Loucy (cell line): ENCODE measurements at regions not wholly inside any gene's neighbourhood (a gene's known extent, or its start where the extent isn't known, plus 50 kb on each side); places are given as distances from the start of the nearest gene placed in this dataset.

Experiments
- H2AFZ ChIP-seq: fragments of 200-600 bp; sonication (generic); 2 replicates; pipeline ENCODE4 v1.6.0; 2016; ENCODE audit warnings: antibody characterized with exemption, mild to moderate bottlenecking, low read length, moderate library complexity
- H3F3A ChIP-seq: fragments of 200-600 bp; 2 replicates; pipeline ENCODE4 v1.6.0; 2016; ENCODE audit warnings: antibody characterized with exemption, low read depth, mild to moderate bottlenecking
- H3K27me3 ChIP-seq: fragments of 200-600 bp; sonication (generic); 2 replicates; pipeline ENCODE4 v1.6.1; 2014; ENCODE audit warnings: low read length, mild to moderate bottlenecking; ENCODE audit not compliant: insufficient read depth, poor library complexity, severe bottlenecking
- H3K36me3 ChIP-seq: fragments of 200-600 bp; sonication (generic); 2 replicates; pipeline ENCODE4 v1.6.1; 2016; ENCODE audit warnings: low read length; ENCODE audit not compliant: insufficient read depth
- H3K4me1 ChIP-seq: fragments of 200-600 bp; sonication (generic); 2 replicates; pipeline ENCODE4 v1.5.1; 2014; ENCODE audit warnings: low read length, mild to moderate bottlenecking; ENCODE audit not compliant: insufficient read depth, poor library complexity, severe bottlenecking
- H3K4me2 ChIP-seq: fragments of 200-600 bp; sonication (generic); 2 replicates; pipeline ENCODE4 v1.6.0; 2014; ENCODE audit warnings: antibody characterized with exemption, low read length, low read depth, mild to moderate bottlenecking; ENCODE audit not compliant: poor library complexity, severe bottlenecking
- H3K4me3 ChIP-seq: fragments of 200-600 bp; sonication (generic); 2 replicates; pipeline ENCODE4 v1.5.1; 2014; ENCODE audit warnings: low read length, mild to moderate bottlenecking, mixed read lengths; ENCODE audit not compliant: poor library complexity, severe bottlenecking
- H3K79me2 ChIP-seq: fragments of 200-600 bp; sonication (generic); 2 replicates; pipeline ENCODE4 v1.6.1; 2014; ENCODE audit warnings: low read length; ENCODE audit not compliant: insufficient read depth
- H3K9ac ChIP-seq: fragments of 200-600 bp; sonication (generic); 2 replicates; pipeline ENCODE4 v1.6.0; 2014; ENCODE audit warnings: mild to moderate bottlenecking, low read depth, low read length, moderate library complexity; ENCODE audit not compliant: poor library complexity, severe bottlenecking
- H3K9me2 ChIP-seq: fragments of 200-600 bp; sonication (generic); replicated peaks from 2 replicates; pipeline ENCODE4 v1.6.1; 2016; ENCODE audit warnings: low read depth, low read length, mixed read lengths
- H3K9me3 ChIP-seq: fragments of 200-600 bp; sonication (generic); 2 replicates; pipeline ENCODE4 v1.6.1; 2014; ENCODE audit warnings: mild to moderate bottlenecking, antibody characterized with exemption, low read length, low read depth; ENCODE audit not compliant: insufficient read depth
- H4K20me1 ChIP-seq: fragments of 200-600 bp; sonication (generic); 2 replicates; pipeline ENCODE4 v1.6.0; 2014; ENCODE audit warnings: antibody characterized with exemption, low read length, mild to moderate bottlenecking; ENCODE audit not compliant: insufficient read depth, poor library complexity, severe bottlenecking
- CTCF ChIP-seq: fragments of 200-600 bp; sonication (generic); conservative IDR thresholded peaks from 2 replicates; pipeline ENCODE4 v1.5.1; 2014; ENCODE audit warnings: mild to moderate bottlenecking, antibody characterized with exemption, low read length
- EZH2phosphoT487 ChIP-seq: fragments of 200-600 bp; IDR thresholded peaks from 2 replicates; pipeline ENCODE4 v1.6.1; 2018; ENCODE audit warnings: antibody characterized with exemption, mild to moderate bottlenecking, moderate library complexity, borderline replicate concordance

- TF ChIP-seq EZH2phosphoT487 (no peak), CTCF (no peak)
- no peaks in the 10 kb centered on the region for H3K9me2 ChIP-seq
- H3K4me1 ChIP-seq: no peaks in the 10 kb centered on the region
- H3K79me2 ChIP-seq: no peaks in the 10 kb centered on the region
- H3K4me3 ChIP-seq: no peak overlapping the region
- no peaks in the 10 kb centered on the region for H3K36me3 ChIP-seq
- no peak overlapping the region for H2AFZ ChIP-seq
- no peaks in the 10 kb centered on the region for H4K20me1 ChIP-seq
- H3K4me2 ChIP-seq: no peak overlapping the region
- no peak overlapping the region for H3K9ac ChIP-seq
- no peaks in the 10 kb centered on the region for H3F3A ChIP-seq
- no peaks in the 10 kb centered on the region for H3K27me3 ChIP-seq
- no peaks in the 10 kb centered on the region for H3K9me3 ChIP-seq
These were observed 214.4 kb upstream of the ACTBL2 start for GRCh38 chr5:57696825-57697570.

GRCh38 chr5:57696389-57696769 lies 213.8 kb upstream of the ACTBL2 start:
- H3K27me3 ChIP-seq: no peaks in the 10 kb centered on the region
- H3K9me2 ChIP-seq: no peaks in the 10 kb centered on the region
- H3K36me3 ChIP-seq: no peaks in the 10 kb centered on the region
- no peaks in the 10 kb centered on the region for H3K9me3 ChIP-seq
- H2AFZ ChIP-seq: peak overlapping the region; percentile 41; the same call in 1 of the 2 replicates
- H4K20me1 ChIP-seq: no peaks in the 10 kb centered on the region
- no peak overlapping the region for H3K4me3 ChIP-seq
- H3F3A ChIP-seq: no peaks in the 10 kb centered on the region
- H3K79me2 ChIP-seq: no peaks in the 10 kb centered on the region
- no peak overlapping the region for H3K4me2 ChIP-seq
- no peaks in the 10 kb centered on the region for H3K4me1 ChIP-seq
- no peak overlapping the region for H3K9ac ChIP-seq
- TF ChIP-seq CTCF (no peak), EZH2phosphoT487 (no peak)

GRCh38 chr5:57695706-57696388 lies 213.2 kb upstream of the ACTBL2 start:
- no peaks in the 10 kb centered on the region for H4K20me1 ChIP-seq
- no peak overlapping the region for H3K9ac ChIP-seq
- peak overlapping the region; percentile 41; the same call in 1 of the 2 replicates for H2AFZ ChIP-seq

More at GRCh38 chr5:57695706-57696388, 213.2 kb upstream of the ACTBL2 start:
- H3K27me3 ChIP-seq: no peaks in the 10 kb centered on the region
- no peaks in the 10 kb centered on the region for H3K9me2 ChIP-seq
- no peaks in the 10 kb centered on the region for H3K4me1 ChIP-seq
- H3F3A ChIP-seq: no peaks in the 10 kb centered on the region
- no peak overlapping the region for H3K4me3 ChIP-seq
- H3K36me3 ChIP-seq: no peaks in the 10 kb centered on the region
- peak; percentile 36 for TF ChIP-seq CTCF
- no peak for TF ChIP-seq EZH2phosphoT487
- H3K9me3 ChIP-seq: no peaks in the 10 kb centered on the region
- H3K4me2 ChIP-seq: no peak overlapping the region
- H3K79me2 ChIP-seq: no peaks in the 10 kb centered on the region
